Cardiac muscle cell (in vitro differentiated cells and primary cell): ENCODE measurements at regions not wholly inside any gene's neighbourhood (a gene's known extent, or its start where the extent isn't known, plus 50 kb on each side); places are given as distances from the start of the nearest gene placed in this dataset.

ENCODE experiments used
- DNase-seq, 2 donors: peaks; one replicate each; pipeline versions ENCODE4 v3.0.0 to v3.0.0-alpha.2; 2010 to 2017; ENCODE audit warnings: low read depth in 1 of 2, low spot score in 1 of 2
- H3K27ac ChIP-seq: fragments of 200-600 bp; sonication (generic); 2 replicates; pipeline ENCODE4 v1.5.1; 2016
- H3K27me3 ChIP-seq: fragments of 200-600 bp; sonication (generic); 2 replicates; pipeline ENCODE4 v1.6.0; 2016; ENCODE audit warnings: control low read depth
- H3K36me3 ChIP-seq: fragments of 200-600 bp; sonication (generic); 2 replicates; pipeline ENCODE4 v1.5.1; 2016; ENCODE audit warnings: control low read depth
- H3K4me1 ChIP-seq: fragments of 200-600 bp; sonication (generic); 2 replicates; pipeline ENCODE4 v1.8.1; 2017; ENCODE audit warnings: low read depth, mild to moderate bottlenecking, mixed run types
- H3K4me3 ChIP-seq: fragments of 200-600 bp; sonication (generic); 2 replicates; pipeline ENCODE4 v1.5.1; 2016; ENCODE audit warnings: mild to moderate bottlenecking
- H3K9me3 ChIP-seq: fragments of 200-600 bp; sonication (generic); 2 replicates; pipeline ENCODE4 v1.5.1; 2017; ENCODE audit warnings: low read depth, mild to moderate bottlenecking, control low read depth
- TF ChIP-seq, protein P1 (sequence below): IDR thresholded peaks from 2 replicates; pipeline ENCODE4 v1.5.1; 2012; ENCODE audit warnings: low read depth, mild to moderate bottlenecking, low read length

DNA sequence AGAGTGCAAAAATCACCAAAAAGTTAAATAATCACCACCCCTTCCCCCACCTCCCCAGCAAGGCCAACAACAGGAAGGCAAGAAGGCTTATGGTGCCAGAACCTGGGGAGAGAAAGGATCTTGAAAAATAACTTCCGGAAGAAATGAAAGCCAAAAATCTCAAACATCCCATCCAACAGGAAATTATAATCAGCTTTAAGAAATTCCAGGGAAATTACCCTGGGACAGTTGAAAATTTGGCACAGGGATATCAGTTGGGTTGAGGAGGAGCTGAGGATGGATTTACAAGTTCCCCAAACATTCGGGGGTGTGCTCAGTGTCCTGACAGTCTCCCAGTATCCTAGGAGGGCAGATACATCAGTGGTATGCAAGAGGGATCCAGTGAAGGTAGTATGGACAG, 82.7 kb downstream of the POLR2M start:
- no peak overlapping the region for H3K27ac ChIP-seq
- no peaks in the 10 kb centered on the region for H3K36me3 ChIP-seq
- H3K27me3 ChIP-seq = no peaks in the 10 kb centered on the region
- TF ChIP-seq, protein P1, sequence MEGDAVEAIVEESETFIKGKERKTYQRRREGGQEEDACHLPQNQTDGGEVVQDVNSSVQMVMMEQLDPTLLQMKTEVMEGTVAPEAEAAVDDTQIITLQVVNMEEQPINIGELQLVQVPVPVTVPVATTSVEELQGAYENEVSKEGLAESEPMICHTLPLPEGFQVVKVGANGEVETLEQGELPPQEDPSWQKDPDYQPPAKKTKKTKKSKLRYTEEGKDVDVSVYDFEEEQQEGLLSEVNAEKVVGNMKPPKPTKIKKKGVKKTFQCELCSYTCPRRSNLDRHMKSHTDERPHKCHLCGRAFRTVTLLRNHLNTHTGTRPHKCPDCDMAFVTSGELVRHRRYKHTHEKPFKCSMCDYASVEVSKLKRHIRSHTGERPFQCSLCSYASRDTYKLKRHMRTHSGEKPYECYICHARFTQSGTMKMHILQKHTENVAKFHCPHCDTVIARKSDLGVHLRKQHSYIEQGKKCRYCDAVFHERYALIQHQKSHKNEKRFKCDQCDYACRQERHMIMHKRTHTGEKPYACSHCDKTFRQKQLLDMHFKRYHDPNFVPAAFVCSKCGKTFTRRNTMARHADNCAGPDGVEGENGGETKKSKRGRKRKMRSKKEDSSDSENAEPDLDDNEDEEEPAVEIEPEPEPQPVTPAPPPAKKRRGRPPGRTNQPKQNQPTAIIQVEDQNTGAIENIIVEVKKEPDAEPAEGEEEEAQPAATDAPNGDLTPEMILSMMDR = no peak
- DNase-seq = peak in 1 of 2 donors; percentile 61
- H3K9me3 ChIP-seq = no peaks in the 10 kb centered on the region
- no peak overlapping the region for H3K4me3 ChIP-seq
- H3K4me1 ChIP-seq = no peaks in the 10 kb centered on the region

DNA sequence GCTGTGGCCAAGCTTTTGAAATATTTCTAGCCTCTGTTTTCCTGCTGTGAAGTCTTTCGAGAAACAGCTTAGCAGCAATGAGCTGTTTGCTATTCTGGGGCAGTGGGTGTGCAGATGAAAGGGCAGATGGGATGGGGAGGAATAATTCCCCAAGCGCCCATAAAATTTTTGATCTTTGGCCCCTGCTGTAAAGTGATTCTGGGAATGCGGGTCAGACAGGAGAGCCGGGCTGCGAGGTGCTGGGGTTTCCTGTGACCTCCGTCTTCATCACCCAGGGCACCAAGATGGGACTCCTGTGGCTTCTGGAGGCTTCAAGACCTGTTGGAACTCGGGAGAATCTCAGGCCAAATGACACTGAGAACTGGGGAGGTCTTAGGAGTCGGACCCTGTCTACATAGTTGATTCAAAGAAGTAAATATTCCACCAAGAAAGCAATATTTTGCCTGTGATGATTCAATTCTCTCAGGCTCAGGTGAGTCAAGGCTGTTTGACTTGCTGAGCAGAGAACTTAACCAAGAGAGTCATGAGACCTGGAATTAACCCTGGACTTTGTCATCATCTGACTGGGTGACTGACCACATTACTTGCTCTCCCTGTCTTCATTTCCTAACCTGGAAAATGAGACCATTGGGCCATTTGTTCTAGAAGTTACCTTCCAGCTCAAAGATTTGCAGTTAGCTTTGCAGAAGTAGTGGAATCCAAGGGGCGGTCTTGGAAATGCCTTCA, 86.4 kb downstream of the POLR2M start:
- no peak for DNase-seq
- Histone ChIP-seq H3K27me3 (no peaks in the 10 kb centered on the region), H3K36me3 (no peaks in the 10 kb centered on the region), H3K27ac (no peak overlapping the region), H3K4me1 (no peaks in the 10 kb centered on the region), H3K9me3 (no peaks in the 10 kb centered on the region), H3K4me3 (no peak overlapping the region)
- TF ChIP-seq, protein P1 = no peak

DNA sequence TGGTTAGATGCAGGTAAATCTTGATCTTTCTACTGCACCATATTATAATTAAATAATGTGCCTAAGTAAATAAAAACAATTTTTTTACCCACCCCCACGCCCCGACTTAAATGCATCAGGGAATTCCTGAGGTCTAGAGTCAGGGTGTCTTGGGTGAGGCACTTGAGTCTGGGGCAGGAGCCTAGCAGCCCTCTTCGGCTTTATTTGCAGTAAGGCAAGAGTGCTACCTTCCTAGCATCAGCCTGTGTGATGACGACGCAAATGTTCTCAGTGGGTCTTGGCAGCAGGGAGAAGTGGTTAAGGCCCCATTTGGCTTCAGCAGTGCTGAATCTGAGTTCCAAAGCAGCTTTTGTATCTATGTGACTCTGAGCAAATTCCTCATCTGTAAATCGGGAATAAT, 88.7 kb downstream of the POLR2M start:
- H3K4me3 ChIP-seq = no peak overlapping the region
- no peak for DNase-seq
- TF ChIP-seq, protein P1 = no peak
- no peaks in the 10 kb centered on the region for H3K36me3 ChIP-seq
- H3K9me3 ChIP-seq = no peaks in the 10 kb centered on the region
- no peaks in the 10 kb centered on the region for H3K4me1 ChIP-seq
- H3K27ac ChIP-seq = no peak overlapping the region
- H3K27me3 ChIP-seq = no peaks in the 10 kb centered on the region

DNA sequence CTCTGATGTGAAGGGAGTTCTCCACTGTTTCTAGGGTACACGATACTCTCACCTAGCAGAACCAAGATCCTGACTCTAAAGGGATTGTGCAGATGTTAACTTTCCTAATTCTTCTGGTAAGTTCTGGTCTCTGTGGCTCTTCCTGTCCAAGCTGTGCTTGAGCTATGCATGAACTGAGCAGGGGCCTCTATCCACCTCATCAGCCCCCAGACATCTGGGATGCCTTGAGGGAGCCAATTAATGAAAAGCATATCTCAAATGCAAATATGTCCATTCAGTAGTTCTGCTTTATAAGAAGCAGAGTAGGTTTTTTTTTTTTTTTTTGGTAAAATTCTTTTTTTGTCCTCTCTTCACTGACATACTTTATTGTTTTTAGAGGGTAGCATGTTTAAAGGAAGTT, 89.6 kb downstream of the POLR2M start:
- Histone ChIP-seq H3K36me3 (no peaks in the 10 kb centered on the region), H3K9me3 (no peaks in the 10 kb centered on the region), H3K27ac (no peak overlapping the region), H3K27me3 (no peaks in the 10 kb centered on the region), H3K4me3 (no peak overlapping the region), H3K4me1 (no peaks in the 10 kb centered on the region)
- DNase-seq = no peak
- TF ChIP-seq, protein P1 = no peak

DNA sequence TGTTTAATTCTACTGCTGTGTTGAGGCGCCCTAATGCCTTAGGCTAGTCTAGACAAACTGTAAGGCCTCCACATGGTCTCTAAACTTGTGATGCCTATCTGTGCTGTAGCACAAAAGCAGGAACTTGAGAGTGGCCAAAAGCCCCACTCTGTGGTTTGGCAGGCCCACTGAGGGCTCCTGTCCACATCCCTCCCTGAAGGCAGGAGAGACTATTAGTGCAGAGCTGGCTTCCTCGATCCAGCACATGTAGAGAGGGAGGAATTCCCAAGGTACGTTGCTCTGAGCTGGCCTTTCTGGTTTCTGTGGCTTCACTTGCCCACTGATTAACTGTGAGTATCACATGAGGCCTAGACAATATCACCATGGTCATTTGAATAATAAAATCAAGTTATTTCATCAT, 90.6 kb downstream of the POLR2M start:
- no peaks in the 10 kb centered on the region for H3K27me3 ChIP-seq
- TF ChIP-seq, protein P1 = no peak
- no peaks in the 10 kb centered on the region for H3K9me3 ChIP-seq
- no peak overlapping the region for H3K4me3 ChIP-seq
- H3K27ac ChIP-seq = no peak overlapping the region
- no peaks in the 10 kb centered on the region for H3K4me1 ChIP-seq
- DNase-seq = no peak
- H3K36me3 ChIP-seq = no peaks in the 10 kb centered on the region
